ENCODE measurements at regions not wholly inside any gene's neighbourhood (a gene's known extent, or its start where the extent isn't known, plus 50 kb on each side); places are given as distances from the start of the nearest gene placed in this dataset.
A peak's percentile ranks its signal among the peaks of the same experiment; 100 is the strongest.

- Histone ChIP-seq H3K9me3 (ENCODE audit: control insufficient read depth in 2 of 2, low read length in 2 of 2) (no peaks in the 10 kb centered on the region), H3K27me3 (ENCODE audit: control insufficient read depth in 2 of 2, insufficient read depth in 2 of 2, low read length in 2 of 2) (peaks cover 0 to 8% of the 10 kb centered on the region in 2 donors), H3K4me3 (ENCODE audit: low read length in 2 of 2) (no peak overlapping the region), H3K36me3 (ENCODE audit: control insufficient read depth in 2 of 2, insufficient read depth in 2 of 2, low read length in 2 of 2) (no peaks in the 10 kb centered on the region), H3K27ac (ENCODE audit: low read depth in 2 of 2, low read length in 2 of 2) (no peak overlapping the region), H3K4me1 (ENCODE audit: control insufficient read depth in 2 of 2, insufficient read depth in 2 of 2, low read length in 2 of 2) (no peaks in the 10 kb centered on the region), H3K9ac (ENCODE audit: low read depth in 1 of 2, low read length in 2 of 2) (no peak overlapping the region)
Observed at GRCh38 chr13:31081316-31081715, 80.4 kb downstream of the HSPH1 start.

DNA sequence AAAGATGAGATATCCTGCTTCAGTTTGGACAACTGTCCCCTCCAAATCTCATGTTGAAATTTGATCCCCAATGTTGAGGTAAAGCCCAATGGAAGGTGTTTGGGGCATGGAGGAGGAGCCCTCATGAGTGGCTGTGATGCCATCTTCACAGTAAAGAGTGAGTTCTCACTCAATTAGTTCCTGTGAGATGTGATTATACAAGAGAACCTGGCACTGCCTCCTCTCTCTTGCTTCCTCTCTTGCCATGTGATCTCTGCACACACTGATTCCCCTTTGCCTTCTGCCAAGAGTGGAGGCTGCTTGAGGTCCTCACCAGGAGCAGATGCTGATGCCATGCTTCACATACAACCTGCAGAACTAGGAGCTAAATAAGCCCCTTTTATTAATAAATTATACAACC lies 86.9 kb downstream of the HSPH1 start:
- Histone ChIP-seq H3K9me3 (ENCODE audit: control insufficient read depth in 2 of 2, low read length in 2 of 2) (no peaks in the 10 kb centered on the region), H3K4me1 (ENCODE audit: control insufficient read depth in 2 of 2, insufficient read depth in 2 of 2, low read length in 2 of 2) (no peaks in the 10 kb centered on the region), H3K4me3 (ENCODE audit: low read length in 2 of 2) (no peak overlapping the region), H3K9ac (ENCODE audit: low read depth in 1 of 2, low read length in 2 of 2) (no peak overlapping the region), H3K27me3 (ENCODE audit: control insufficient read depth in 2 of 2, insufficient read depth in 2 of 2, low read length in 2 of 2) (no peaks in the 10 kb centered on the region), H3K27ac (ENCODE audit: low read depth in 2 of 2, low read length in 2 of 2) (peak overlapping the region in 1 of 2 donors; percentile 49), H3K36me3 (ENCODE audit: control insufficient read depth in 2 of 2, insufficient read depth in 2 of 2, low read length in 2 of 2) (no peaks in the 10 kb centered on the region)

- Histone ChIP-seq H3K27ac (ENCODE audit: low read depth in 2 of 2, low read length in 2 of 2) (peak overlapping the region in 1 of 2 donors; percentile 49), H3K36me3 (ENCODE audit: control insufficient read depth in 2 of 2, insufficient read depth in 2 of 2, low read length in 2 of 2) (no peaks in the 10 kb centered on the region), H3K9ac (ENCODE audit: low read depth in 1 of 2, low read length in 2 of 2) (no peak overlapping the region), H3K27me3 (ENCODE audit: control insufficient read depth in 2 of 2, insufficient read depth in 2 of 2, low read length in 2 of 2) (no peaks in the 10 kb centered on the region), H3K4me1 (ENCODE audit: control insufficient read depth in 2 of 2, insufficient read depth in 2 of 2, low read length in 2 of 2) (no peaks in the 10 kb centered on the region), H3K4me3 (ENCODE audit: low read length in 2 of 2) (no peak overlapping the region), H3K9me3 (ENCODE audit: control insufficient read depth in 2 of 2, low read length in 2 of 2) (no peaks in the 10 kb centered on the region)
Observed at GRCh38 chr13:31073859-31074718, 87.6 kb downstream of the HSPH1 start.

GRCh38 chr13:31072041-31072440 lies 89.7 kb downstream of the HSPH1 start:
- no peaks in the 10 kb centered on the region for H3K27me3 ChIP-seq (ENCODE audit: control insufficient read depth in 2 of 2, insufficient read depth in 2 of 2, low read length in 2 of 2)

GRCh38 chr13:31069808-31070534 lies 91.7 kb downstream of the HSPH1 start:
- Histone ChIP-seq H3K9ac (ENCODE audit: low read depth in 1 of 2, low read length in 2 of 2) (no peak overlapping the region), H3K4me1 (ENCODE audit: control insufficient read depth in 2 of 2, insufficient read depth in 2 of 2, low read length in 2 of 2) (no peaks in the 10 kb centered on the region), H3K4me3 (ENCODE audit: low read length in 2 of 2) (no peak overlapping the region), H3K27me3 (ENCODE audit: control insufficient read depth in 2 of 2, insufficient read depth in 2 of 2, low read length in 2 of 2) (no peaks in the 10 kb centered on the region), H3K36me3 (ENCODE audit: control insufficient read depth in 2 of 2, insufficient read depth in 2 of 2, low read length in 2 of 2) (no peaks in the 10 kb centered on the region), H3K27ac (ENCODE audit: low read depth in 2 of 2, low read length in 2 of 2) (no peak overlapping the region), H3K9me3 (ENCODE audit: control insufficient read depth in 2 of 2, low read length in 2 of 2) (no peaks in the 10 kb centered on the region)

More at GRCh38 chr13:31072041-31072440, 89.7 kb downstream of the HSPH1 start:
- no peak overlapping the region for H3K27ac ChIP-seq (ENCODE audit: low read depth in 2 of 2, low read length in 2 of 2)
- no peak overlapping the region for H3K4me3 ChIP-seq (ENCODE audit: low read length in 2 of 2)
- H3K9me3 ChIP-seq (ENCODE audit: control insufficient read depth in 2 of 2, low read length in 2 of 2): no peaks in the 10 kb centered on the region
- H3K9ac ChIP-seq (ENCODE audit: low read depth in 1 of 2, low read length in 2 of 2): no peak overlapping the region
- H3K36me3 ChIP-seq (ENCODE audit: control insufficient read depth in 2 of 2, insufficient read depth in 2 of 2, low read length in 2 of 2): no peaks in the 10 kb centered on the region
- H3K4me1 ChIP-seq (ENCODE audit: control insufficient read depth in 2 of 2, insufficient read depth in 2 of 2, low read length in 2 of 2): no peaks in the 10 kb centered on the region

- H3K36me3 ChIP-seq (ENCODE audit: control insufficient read depth in 2 of 2, insufficient read depth in 2 of 2, low read length in 2 of 2): no peaks in the 10 kb centered on the region
- H3K4me3 ChIP-seq (ENCODE audit: low read length in 2 of 2): no peak overlapping the region
- no peaks in the 10 kb centered on the region for H3K27me3 ChIP-seq (ENCODE audit: control insufficient read depth in 2 of 2, insufficient read depth in 2 of 2, low read length in 2 of 2)
- H3K9me3 ChIP-seq (ENCODE audit: control insufficient read depth in 2 of 2, low read length in 2 of 2): no peaks in the 10 kb centered on the region
- H3K4me1 ChIP-seq (ENCODE audit: control insufficient read depth in 2 of 2, insufficient read depth in 2 of 2, low read length in 2 of 2): no peaks in the 10 kb centered on the region
- no peak overlapping the region for H3K27ac ChIP-seq (ENCODE audit: low read depth in 2 of 2, low read length in 2 of 2)
- no peak overlapping the region for H3K9ac ChIP-seq (ENCODE audit: low read depth in 1 of 2, low read length in 2 of 2)
Observed at GRCh38 chr13:31068119-31068423, 93.6 kb downstream of the HSPH1 start.

DNA sequence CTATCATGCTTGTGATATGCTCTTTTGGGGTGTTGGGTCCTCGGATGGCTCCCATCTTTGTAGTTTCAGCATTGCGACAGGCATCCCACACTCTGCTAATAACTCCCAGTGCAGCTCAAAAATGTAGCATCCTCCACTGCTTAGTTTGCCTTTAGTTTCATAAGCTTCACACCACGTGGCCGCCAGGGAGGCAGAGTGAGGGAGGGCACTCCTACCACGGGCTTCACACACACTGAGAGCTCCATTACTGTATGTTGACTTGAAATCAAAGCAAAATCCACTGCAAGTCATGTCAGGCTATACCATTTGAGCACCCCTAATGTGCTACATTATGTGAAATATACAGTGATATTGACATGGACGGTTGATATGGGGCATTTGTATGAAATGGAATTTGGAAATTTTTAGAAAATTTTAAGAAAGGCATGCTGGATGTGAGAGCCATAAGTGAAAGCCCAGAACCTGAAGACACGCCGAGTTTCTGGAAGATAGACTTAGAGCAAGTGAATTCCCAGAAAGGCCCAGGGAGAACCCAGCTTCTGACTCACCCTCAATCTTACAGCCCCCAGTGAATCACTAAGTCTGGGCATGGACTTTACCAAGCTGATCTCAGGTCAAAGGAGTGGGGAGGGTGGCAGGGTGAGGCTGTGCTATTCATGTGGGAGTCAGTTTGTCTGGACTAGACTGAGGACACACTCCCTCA lies 94.1 kb downstream of the HSPH1 start:
- Histone ChIP-seq H3K4me1 (ENCODE audit: control insufficient read depth in 2 of 2, insufficient read depth in 2 of 2, low read length in 2 of 2) (no peaks in the 10 kb centered on the region), H3K4me3 (ENCODE audit: low read length in 2 of 2) (no peak overlapping the region), H3K9me3 (ENCODE audit: control insufficient read depth in 2 of 2, low read length in 2 of 2) (no peaks in the 10 kb centered on the region), H3K9ac (ENCODE audit: low read depth in 1 of 2, low read length in 2 of 2) (no peak overlapping the region), H3K27ac (ENCODE audit: low read depth in 2 of 2, low read length in 2 of 2) (no peak overlapping the region), H3K36me3 (ENCODE audit: control insufficient read depth in 2 of 2, insufficient read depth in 2 of 2, low read length in 2 of 2) (no peaks in the 10 kb centered on the region), H3K27me3 (ENCODE audit: control insufficient read depth in 2 of 2, insufficient read depth in 2 of 2, low read length in 2 of 2) (no peaks in the 10 kb centered on the region)

DNA sequence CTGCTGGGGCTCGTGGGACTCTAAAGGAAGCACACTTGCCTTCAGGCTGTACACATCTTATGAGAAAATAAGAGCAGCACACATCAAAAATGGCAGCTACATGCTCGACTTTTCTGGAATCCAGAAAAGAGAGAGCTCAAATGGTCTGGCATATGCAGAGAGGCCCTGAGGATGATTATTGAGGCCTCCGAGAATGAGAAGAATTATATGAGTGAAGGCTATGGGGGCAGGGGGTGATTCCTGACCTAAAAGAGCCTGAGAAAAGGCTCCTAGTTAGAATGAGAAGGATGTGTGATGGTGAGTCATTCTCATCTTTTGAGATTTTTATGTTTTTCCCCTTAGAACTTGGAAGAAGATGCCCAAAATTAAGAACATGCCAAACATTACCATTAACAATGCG lies 97.1 kb downstream of the HSPH1 start:
- Histone ChIP-seq H3K27me3 (ENCODE audit: control insufficient read depth in 2 of 2, insufficient read depth in 2 of 2, low read length in 2 of 2) (no peaks in the 10 kb centered on the region), H3K36me3 (ENCODE audit: control insufficient read depth in 2 of 2, insufficient read depth in 2 of 2, low read length in 2 of 2) (no peaks in the 10 kb centered on the region), H3K4me3 (ENCODE audit: low read length in 2 of 2) (no peak overlapping the region), H3K9me3 (ENCODE audit: control insufficient read depth in 2 of 2, low read length in 2 of 2) (no peaks in the 10 kb centered on the region), H3K27ac (ENCODE audit: low read depth in 2 of 2, low read length in 2 of 2) (no peak overlapping the region), H3K9ac (ENCODE audit: low read depth in 1 of 2, low read length in 2 of 2) (no peak overlapping the region), H3K4me1 (ENCODE audit: control insufficient read depth in 2 of 2, insufficient read depth in 2 of 2, low read length in 2 of 2) (no peaks in the 10 kb centered on the region)

GRCh38 chr13:31063772-31064171 lies 97.9 kb downstream of the HSPH1 start:
- Histone ChIP-seq H3K27me3 (ENCODE audit: control insufficient read depth in 2 of 2, insufficient read depth in 2 of 2, low read length in 2 of 2) (no peaks in the 10 kb centered on the region), H3K4me3 (ENCODE audit: low read length in 2 of 2) (no peak overlapping the region), H3K9ac (ENCODE audit: low read depth in 1 of 2, low read length in 2 of 2) (no peak overlapping the region), H3K27ac (ENCODE audit: low read depth in 2 of 2, low read length in 2 of 2) (no peak overlapping the region), H3K9me3 (ENCODE audit: control insufficient read depth in 2 of 2, low read length in 2 of 2) (no peaks in the 10 kb centered on the region), H3K4me1 (ENCODE audit: control insufficient read depth in 2 of 2, insufficient read depth in 2 of 2, low read length in 2 of 2) (no peaks in the 10 kb centered on the region), H3K36me3 (ENCODE audit: control insufficient read depth in 2 of 2, insufficient read depth in 2 of 2, low read length in 2 of 2) (no peaks in the 10 kb centered on the region)

GRCh38 chr13:31060655-31061054 lies 101.0 kb downstream of the HSPH1 start:
- no peak overlapping the region for H3K27ac ChIP-seq (ENCODE audit: low read depth in 2 of 2, low read length in 2 of 2)
- no peaks in the 10 kb centered on the region for H3K9me3 ChIP-seq (ENCODE audit: control insufficient read depth in 2 of 2, low read length in 2 of 2)
- H3K4me1 ChIP-seq (ENCODE audit: control insufficient read depth in 2 of 2, insufficient read depth in 2 of 2, low read length in 2 of 2): no peaks in the 10 kb centered on the region
- H3K27me3 ChIP-seq (ENCODE audit: control insufficient read depth in 2 of 2, insufficient read depth in 2 of 2, low read length in 2 of 2): no peaks in the 10 kb centered on the region
- H3K36me3 ChIP-seq (ENCODE audit: control insufficient read depth in 2 of 2, insufficient read depth in 2 of 2, low read length in 2 of 2): no peaks in the 10 kb centered on the region
- H3K4me3 ChIP-seq (ENCODE audit: low read length in 2 of 2): no peak overlapping the region
- H3K9ac ChIP-seq (ENCODE audit: low read depth in 1 of 2, low read length in 2 of 2): no peak overlapping the region
